ENCODE measurements at regions not wholly inside any gene's neighbourhood (a gene's known extent, or its start where the extent isn't known, plus 50 kb on each side); places are given as distances from the start of the nearest gene placed in this dataset.

DNA sequence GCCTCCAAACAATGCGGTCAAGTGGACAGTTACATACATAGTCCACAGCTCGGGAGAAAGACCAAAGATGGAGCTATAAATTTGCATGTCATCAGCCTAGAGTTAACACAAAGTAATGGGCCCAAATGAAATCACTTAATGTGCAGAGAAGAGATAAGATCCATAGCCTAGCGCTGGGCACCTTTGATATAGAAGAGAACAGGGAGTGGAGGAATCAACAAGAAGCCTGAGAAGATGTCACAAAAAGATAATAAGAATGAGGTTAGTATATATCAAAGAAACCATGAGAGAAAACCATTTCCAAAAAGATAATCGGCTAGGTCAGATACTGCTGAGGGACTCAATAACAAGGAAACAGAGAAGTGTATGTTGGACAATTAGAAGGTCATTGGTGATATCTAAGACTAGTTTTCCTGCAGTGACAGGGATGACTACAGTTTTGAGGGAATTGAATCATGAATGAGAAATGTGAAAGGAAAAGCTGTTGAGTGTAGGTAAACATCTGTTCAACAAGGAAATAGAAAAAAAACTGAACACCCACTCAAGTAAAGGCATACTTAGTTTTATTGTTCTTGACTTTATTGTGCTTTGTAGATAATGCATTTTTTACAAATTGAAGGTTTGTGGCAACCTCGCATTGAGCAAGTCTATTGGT is 68.7 kb upstream of the CDH6 start:
- Histone ChIP-seq H3K4me3 (no peak overlapping the region), H3K27ac (replicated peaks) (no peak overlapping the region), H3K27me3 (ENCODE audit: low read depth) (no peaks in the 10 kb centered on the region), H3K9me3 (replicated peaks) (peaks cover 9% of the 10 kb centered on the region), H3K36me3 (no peaks in the 10 kb centered on the region), H3K4me1 (no peaks in the 10 kb centered on the region)
- intact Hi-C loops (cut with micrococcal nuclease), result no loop called here
- no peak for DNase-seq
- TF ChIP-seq, protein P1, sequence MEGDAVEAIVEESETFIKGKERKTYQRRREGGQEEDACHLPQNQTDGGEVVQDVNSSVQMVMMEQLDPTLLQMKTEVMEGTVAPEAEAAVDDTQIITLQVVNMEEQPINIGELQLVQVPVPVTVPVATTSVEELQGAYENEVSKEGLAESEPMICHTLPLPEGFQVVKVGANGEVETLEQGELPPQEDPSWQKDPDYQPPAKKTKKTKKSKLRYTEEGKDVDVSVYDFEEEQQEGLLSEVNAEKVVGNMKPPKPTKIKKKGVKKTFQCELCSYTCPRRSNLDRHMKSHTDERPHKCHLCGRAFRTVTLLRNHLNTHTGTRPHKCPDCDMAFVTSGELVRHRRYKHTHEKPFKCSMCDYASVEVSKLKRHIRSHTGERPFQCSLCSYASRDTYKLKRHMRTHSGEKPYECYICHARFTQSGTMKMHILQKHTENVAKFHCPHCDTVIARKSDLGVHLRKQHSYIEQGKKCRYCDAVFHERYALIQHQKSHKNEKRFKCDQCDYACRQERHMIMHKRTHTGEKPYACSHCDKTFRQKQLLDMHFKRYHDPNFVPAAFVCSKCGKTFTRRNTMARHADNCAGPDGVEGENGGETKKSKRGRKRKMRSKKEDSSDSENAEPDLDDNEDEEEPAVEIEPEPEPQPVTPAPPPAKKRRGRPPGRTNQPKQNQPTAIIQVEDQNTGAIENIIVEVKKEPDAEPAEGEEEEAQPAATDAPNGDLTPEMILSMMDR (IDR thresholded peaks at IDR 0.05; ENCODE audit: borderline replicate concordance), result no peak

- no peaks in the 10 kb centered on the region for H3K4me1 ChIP-seq
- intact Hi-C loops (cut with micrococcal nuclease), result no loop called here
- H3K9me3 ChIP-seq (replicated peaks), result peaks cover 9% of the 10 kb centered on the region
- H3K4me3 ChIP-seq, result no peak overlapping the region
- no peak for DNase-seq
- H3K27me3 ChIP-seq (ENCODE audit: low read depth), result no peaks in the 10 kb centered on the region
- TF ChIP-seq, protein P1 (IDR thresholded peaks at IDR 0.05; ENCODE audit: borderline replicate concordance), result no peak
- H3K36me3 ChIP-seq, result no peaks in the 10 kb centered on the region
- no peak overlapping the region for H3K27ac ChIP-seq (replicated peaks)
Measured at GRCh38 chr5:31124026-31124425, 69.5 kb upstream of the CDH6 start.

GRCh38 chr5:31122998-31123951 is 70.2 kb upstream of the CDH6 start:
- Histone ChIP-seq H3K27me3 (ENCODE audit: low read depth) (no peaks in the 10 kb centered on the region), H3K36me3 (no peaks in the 10 kb centered on the region), H3K9me3 (replicated peaks) (peaks cover 9% of the 10 kb centered on the region), H3K4me1 (no peaks in the 10 kb centered on the region), H3K27ac (replicated peaks) (no peak overlapping the region), H3K4me3 (no peak overlapping the region)
- intact Hi-C loops (cut with micrococcal nuclease), result no loop called here
- TF ChIP-seq, protein P1 (IDR thresholded peaks at IDR 0.05; ENCODE audit: borderline replicate concordance), result no peak
- DNase-seq, result no peak

GRCh38 chr5:31121224-31121623 is 72.3 kb upstream of the CDH6 start:
- Histone ChIP-seq H3K27me3 (ENCODE audit: low read depth) (no peaks in the 10 kb centered on the region), H3K9me3 (replicated peaks) (peaks cover under 1% of the 10 kb centered on the region), H3K4me3 (no peak overlapping the region), H3K27ac (replicated peaks) (no peak overlapping the region), H3K4me1 (no peaks in the 10 kb centered on the region), H3K36me3 (no peaks in the 10 kb centered on the region)
- no peak for DNase-seq
- TF ChIP-seq, protein P1 (IDR thresholded peaks at IDR 0.05; ENCODE audit: borderline replicate concordance), result no peak
- intact Hi-C loops (cut with micrococcal nuclease), result no loop called here

- TF ChIP-seq, protein P1 (IDR thresholded peaks at IDR 0.05; ENCODE audit: borderline replicate concordance), result no peak
- H3K4me3 ChIP-seq, result no peak overlapping the region
- no peaks in the 10 kb centered on the region for H3K4me1 ChIP-seq
- no peak for DNase-seq
- no peaks in the 10 kb centered on the region for H3K27me3 ChIP-seq (ENCODE audit: low read depth)
- no peaks in the 10 kb centered on the region for H3K36me3 ChIP-seq
- no peaks in the 10 kb centered on the region for H3K9me3 ChIP-seq (replicated peaks)
- no peak overlapping the region for H3K27ac ChIP-seq (replicated peaks)
- intact Hi-C loops (cut with micrococcal nuclease), result no loop called here
Measured at GRCh38 chr5:31120642-31120948, 72.9 kb upstream of the CDH6 start.

Data from left ventricle myocardium inferior (tissue), 1 donor.